HG03354 (cell line): ENCODE measurements at regions not wholly inside any gene's neighbourhood (a gene's known extent, or its start where the extent isn't known, plus 50 kb on each side); places are given as distances from the start of the nearest gene placed in this dataset.

Experiments
- ATAC-seq: cut with Tn5 transposase; IDR thresholded peaks from one replicate; pipeline ENCODE4 v1.9.1; 2021; ENCODE audit warnings: mild to moderate bottlenecking; ENCODE audit not compliant: unreplicated experiment, poor library complexity, severe bottlenecking

- no peak for ATAC-seq
Measured at GRCh38 chr2:6518361-6518760, 347.3 kb downstream of the CMPK2 start.

DNA sequence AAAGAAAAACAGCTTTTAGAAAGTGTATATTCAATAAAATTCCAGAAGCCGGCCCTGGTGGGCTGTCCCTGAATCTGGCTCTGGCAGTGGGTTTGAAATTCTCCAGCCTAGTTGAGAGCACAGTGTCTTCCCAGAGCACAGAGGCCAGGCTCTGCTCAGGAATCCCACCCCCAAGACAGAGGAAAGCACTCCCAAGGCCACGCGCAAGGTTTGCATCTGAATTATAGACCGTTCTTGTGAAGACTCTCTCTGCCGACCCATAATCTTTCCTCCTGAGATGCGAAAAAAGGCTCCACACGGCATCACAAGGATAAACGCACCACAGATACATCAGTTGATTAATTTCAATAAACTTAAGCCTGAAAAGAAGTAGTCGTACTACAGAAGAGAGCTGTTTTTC, 342.2 kb downstream of the CMPK2 start:
- no peak for ATAC-seq

- no peak for ATAC-seq
Measured at GRCh38 chr2:6524691-6525474, 340.8 kb downstream of the CMPK2 start.

DNA sequence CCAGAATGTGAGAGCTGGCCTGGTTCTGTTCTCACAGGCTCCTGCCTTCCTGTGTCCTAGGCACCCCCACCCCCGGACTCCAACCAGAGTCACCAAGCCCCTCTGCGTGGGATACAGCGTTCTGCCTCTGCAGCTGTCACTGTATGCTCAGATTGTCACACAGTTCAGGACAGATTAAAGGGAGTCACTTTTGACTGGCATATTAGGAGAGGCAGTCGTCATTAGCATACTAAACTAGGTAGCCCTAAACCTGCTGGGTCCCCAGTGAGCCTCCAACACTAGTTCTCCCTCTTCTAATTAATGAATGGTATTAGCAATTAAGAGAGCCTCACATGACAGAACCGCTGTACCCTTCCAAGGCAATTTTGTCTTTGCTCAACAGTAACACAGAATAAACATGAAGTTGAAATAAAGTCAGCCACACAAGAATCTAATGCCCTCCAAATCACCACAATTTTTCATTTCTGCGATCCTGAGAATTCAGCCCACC, 340.2 kb downstream of the CMPK2 start:
- ATAC-seq: no peak

DNA sequence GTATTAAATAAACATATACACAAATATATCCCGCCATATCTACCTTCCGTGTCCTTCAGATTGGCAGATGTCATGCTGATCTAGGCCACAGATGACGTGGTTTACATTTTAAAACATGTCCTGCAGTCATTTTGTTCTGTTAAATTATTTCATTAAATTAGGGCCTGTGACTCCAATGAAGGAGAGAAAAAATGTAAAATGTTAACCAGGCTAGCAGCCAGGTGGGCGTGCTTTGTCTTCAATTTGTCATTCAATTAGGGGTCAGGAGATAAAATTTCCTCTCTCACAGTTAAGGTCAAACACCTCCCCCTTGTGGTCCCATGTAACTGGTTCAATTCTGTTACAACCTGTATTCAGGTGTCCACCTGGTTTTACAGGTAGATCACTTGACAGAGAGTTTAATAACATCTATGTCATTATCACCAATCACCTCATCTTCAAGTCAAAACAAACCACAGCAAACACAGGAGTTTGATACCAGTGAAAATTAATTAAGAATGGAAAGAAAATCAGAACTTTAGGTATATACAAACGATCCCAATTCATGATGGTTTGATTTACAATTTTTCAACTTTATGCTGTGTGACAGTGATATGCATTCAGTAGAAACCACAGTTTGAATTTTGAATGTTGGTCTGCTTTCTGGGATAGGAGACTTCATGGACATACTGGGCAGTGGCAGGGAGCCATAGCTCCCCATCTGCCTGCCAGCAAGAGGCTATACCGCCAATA, 339.4 kb downstream of the CMPK2 start:
- ATAC-seq: peak; percentile 54

DNA sequence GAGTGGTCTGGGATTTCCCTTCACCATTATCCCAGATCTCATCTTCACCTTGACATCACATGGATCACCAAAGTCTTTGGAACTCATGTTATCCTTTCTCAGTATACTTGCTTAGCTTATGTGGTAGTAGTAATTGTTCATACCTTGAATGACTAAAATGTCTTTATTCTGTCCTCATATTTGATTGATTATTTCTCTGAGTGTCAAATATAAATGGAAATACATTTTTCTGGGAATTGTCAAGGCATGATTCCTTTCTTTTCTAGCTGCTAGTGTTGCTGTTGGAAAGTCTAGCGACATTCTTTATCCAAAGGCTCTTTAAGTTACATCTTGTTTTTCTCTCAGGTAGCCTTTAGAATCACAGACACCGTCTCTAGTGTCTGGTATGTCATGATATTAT, 334.4 kb downstream of the CMPK2 start:
- ATAC-seq: no peak

- ATAC-seq: no peak
Measured at GRCh38 chr2:6535572-6535971, 330.1 kb downstream of the CMPK2 start.

DNA sequence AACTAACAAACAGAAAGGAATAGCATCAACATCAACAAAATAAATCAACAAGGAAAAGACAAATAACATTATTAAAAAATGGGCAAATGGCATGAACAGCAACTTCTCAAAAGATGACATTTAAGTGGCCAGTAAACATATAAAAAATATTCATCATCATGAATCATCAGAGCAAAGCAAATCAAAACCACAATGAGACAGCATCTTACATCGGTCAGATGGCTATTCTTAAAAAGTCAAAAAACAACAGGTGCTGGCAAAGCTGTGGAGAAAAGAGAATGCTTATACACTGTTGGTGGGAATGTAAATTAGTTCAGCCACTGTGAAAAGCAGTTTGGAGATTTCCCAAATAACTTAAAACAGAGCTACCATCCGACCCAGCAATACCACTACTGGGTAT, 327.1 kb downstream of the CMPK2 start:
- ATAC-seq: no peak

DNA sequence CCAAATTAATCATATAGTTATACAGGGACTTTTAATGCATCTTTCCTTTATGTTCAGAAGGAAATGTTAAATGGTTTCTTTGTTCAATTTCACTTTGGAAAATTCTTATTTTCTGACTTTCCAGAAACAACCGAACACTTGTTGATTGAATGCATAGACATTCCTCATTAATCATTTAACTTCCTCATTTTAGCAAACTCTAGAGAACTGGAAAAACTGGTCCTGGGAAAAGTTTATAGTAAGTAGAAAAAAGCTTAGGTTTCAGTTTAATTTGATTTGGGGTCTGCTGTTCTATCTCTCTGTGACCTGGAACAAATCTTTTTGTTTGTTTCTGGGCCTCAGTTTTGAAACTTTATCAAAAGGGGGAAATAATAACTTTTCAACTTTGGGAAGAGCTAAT, 320.4 kb downstream of the CMPK2 start:
- no peak for ATAC-seq

GRCh38 chr2:6545795-6546194, 319.9 kb downstream of the CMPK2 start:
- no peak for ATAC-seq

- ATAC-seq: no peak
Measured at GRCh38 chr2:6554466-6554865, 311.2 kb downstream of the CMPK2 start.

- ATAC-seq: no peak
Measured at GRCh38 chr2:6556755-6557154, 309.0 kb downstream of the CMPK2 start.

DNA sequence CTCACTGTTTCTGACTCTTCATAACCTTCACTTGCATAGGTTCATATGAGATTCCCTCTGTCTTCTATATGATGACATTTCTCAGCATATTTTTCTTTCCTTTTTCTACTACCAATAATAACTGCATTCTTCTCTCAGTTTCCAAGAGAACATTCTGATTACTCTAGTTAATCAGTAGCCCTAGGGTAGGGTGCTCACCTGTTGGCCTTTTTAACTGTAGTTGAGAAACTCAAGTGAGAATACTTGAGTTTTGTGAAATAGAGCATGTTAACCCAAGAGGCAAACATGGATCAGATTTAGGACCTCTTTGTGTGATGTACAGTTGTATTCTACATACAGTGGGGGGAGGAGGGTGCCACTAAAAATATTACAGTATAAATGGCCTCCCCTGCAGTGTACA, 308.0 kb downstream of the CMPK2 start:
- no peak for ATAC-seq

- ATAC-seq: no peak
Measured at GRCh38 chr2:6562771-6563170, 302.9 kb downstream of the CMPK2 start.

GRCh38 chr2:6564326-6564725, 301.4 kb downstream of the CMPK2 start:
- ATAC-seq: no peak

DNA sequence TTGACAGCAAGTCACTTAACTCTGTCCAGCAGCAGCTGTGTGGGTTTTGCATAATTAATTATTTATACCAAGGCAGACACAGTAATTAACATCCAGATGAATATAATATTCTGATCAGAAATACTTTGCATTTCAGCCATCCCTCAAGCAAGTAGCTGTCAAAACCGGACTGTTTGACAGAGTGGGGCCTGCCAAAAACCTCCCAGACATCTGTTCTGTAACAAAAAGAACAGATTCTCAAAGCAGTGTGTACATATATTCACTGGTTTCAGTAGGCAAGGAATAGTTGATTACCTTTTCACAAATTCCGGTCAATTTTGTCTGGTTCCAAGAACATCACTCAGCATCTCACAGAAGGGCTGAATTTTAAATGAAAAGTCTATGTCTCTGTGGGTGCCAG, 291.6 kb downstream of the CMPK2 start:
- no peak for ATAC-seq

GRCh38 chr2:6576302-6576701, 289.4 kb downstream of the CMPK2 start:
- ATAC-seq: no peak

DNA sequence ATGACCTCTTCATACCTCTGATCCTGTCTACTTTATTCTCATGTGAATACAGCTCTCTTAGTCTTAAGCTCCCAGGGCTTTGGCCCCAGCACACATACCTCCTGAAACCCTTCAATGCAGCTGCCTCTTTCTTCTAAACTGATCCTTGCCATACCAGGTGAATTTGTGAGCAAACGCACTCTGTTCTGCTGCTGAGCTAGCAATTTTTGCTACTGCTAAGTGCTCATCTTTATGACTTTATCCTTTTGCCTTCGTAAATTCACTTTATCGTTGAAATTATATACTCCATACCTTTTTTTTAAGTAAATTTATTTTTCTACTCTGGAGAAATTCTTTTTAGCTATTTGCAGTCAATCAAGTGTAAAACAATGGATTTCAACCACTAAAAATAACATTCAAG, 287.7 kb downstream of the CMPK2 start:
- ATAC-seq: no peak

DNA sequence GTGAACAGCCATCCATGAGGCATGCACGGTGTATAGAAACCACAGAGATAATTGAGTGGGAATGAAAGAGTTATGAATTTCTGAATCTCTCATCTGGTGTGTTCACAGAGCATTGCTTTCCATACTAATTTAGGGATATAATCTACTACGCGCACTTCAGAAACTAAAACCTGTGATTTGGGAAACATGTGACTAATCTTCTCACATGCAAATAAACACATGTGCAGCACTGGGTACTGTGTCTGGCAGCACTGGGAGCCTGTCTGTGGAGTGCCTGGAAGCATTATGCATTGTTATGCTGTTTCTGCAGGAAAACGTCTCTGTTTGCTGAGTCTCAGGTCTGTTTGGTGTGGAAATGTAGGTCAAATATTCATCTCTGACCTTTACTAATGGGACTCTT, 287.3 kb downstream of the CMPK2 start:
- no peak for ATAC-seq

DNA sequence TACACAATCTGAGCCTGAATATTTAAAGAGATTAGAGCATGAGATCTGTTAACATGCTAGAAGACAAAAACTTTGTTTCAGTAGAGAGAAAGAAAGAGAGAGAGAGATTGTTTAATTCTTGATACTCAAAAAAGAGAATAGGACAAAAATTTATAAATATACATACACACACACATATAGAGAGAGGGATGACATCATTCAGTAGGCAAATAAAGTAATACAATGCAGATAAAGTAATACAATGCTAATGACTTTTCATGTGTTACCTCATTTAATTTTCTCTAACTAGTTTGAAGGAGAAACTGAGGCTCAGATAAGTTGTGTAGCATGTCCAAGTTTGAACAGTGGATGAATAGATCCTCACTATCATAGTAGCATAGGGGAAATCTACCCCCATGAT, 286.4 kb downstream of the CMPK2 start:
- no peak for ATAC-seq

GRCh38 chr2:6580982-6581381, 284.7 kb downstream of the CMPK2 start:
- ATAC-seq: no peak
